CD14-positive monocyte (primary cell): ENCODE measurements at regions not wholly inside any gene's neighbourhood (a gene's known extent, or its start where the extent isn't known, plus 50 kb on each side); places are given as distances from the start of the nearest gene placed in this dataset.
A peak's percentile ranks its signal among the peaks of the same experiment; 100 is the strongest.
"Not testable (repeated sequence)": the region's sequence is repeated elsewhere in the genome, so short reads cannot be mapped to it uniquely, and the experiment has no call there.

Experiments used
- DNase-seq, 3 donors: peaks; one replicate each; pipeline ENCODE4 v3.0.0-alpha.2; 2011 to 2022
- H2AFZ ChIP-seq: 2 replicates; pipeline ENCODE4 v1.6.0; 2012; ENCODE audit warnings: mild to moderate bottlenecking, low read depth, low read length, inconsistent platforms; ENCODE audit not compliant: insufficient read depth, poor library complexity, severe bottlenecking
- H3K27ac ChIP-seq, 2 donors: 1 replicate in 1 of 2; 2 replicates in 1 of 2; pipeline ENCODE4 v1.5.1; 2012 to 2013; ENCODE audit warnings: low read length in 2 of 2, control low read depth in 1 of 2, inconsistent platforms in 1 of 2, low read depth in 1 of 2, mild to moderate bottlenecking in 1 of 2
- H3K27me3 ChIP-seq, 2 donors: one replicate each; pipeline versions ENCODE4 v1.6.0 to v1.6.1; 2011 to 2013; ENCODE audit warnings: low read length in 2 of 2; ENCODE audit not compliant: control insufficient read depth in 2 of 2, insufficient read depth in 2 of 2
- H3K36me3 ChIP-seq, 2 donors: replicated peaks in 1 of 2; 1 replicate in 1 of 2; 2 replicates in 1 of 2; pipeline versions ENCODE4 v1.5.1 to v1.6.1; 2012 to 2013; ENCODE audit warnings: low read length in 2 of 2, control low read depth in 1 of 2, inconsistent platforms in 1 of 2, mild to moderate bottlenecking in 1 of 2; ENCODE audit not compliant: insufficient read depth in 2 of 2, control insufficient read depth in 1 of 2
- H3K4me1 ChIP-seq, 2 donors: 1 replicate in 1 of 2; 2 replicates in 1 of 2; pipeline versions ENCODE4 v1.5.1 to v1.6.1; 2012 to 2013; ENCODE audit warnings: low read length in 2 of 2, control low read depth in 1 of 2, inconsistent platforms in 1 of 2, mild to moderate bottlenecking in 1 of 2, moderate library complexity in 1 of 2; ENCODE audit not compliant: insufficient read depth in 2 of 2, control insufficient read depth in 1 of 2
- H3K4me2 ChIP-seq: replicated peaks from 2 replicates; pipeline ENCODE3; 2012; ENCODE audit warnings: low read length, moderate library complexity, mild to moderate bottlenecking; ENCODE audit not compliant: poor library complexity, severe bottlenecking; ENCODE audit errors: extremely low read depth
- H3K4me3 ChIP-seq, 3 experiments: fragments of 200-600 bp in 1 of 3; sonication (generic) in 1 of 3; replicated peaks in 1 of 3; 1 replicate in 2 of 3; 2 replicates in 1 of 3; pipeline ENCODE4 v1.5.1; 2011 to 2013; ENCODE audit warnings: low read length in 3 of 3, mild to moderate bottlenecking in 3 of 3, control low read depth in 2 of 3, low read depth in 2 of 3, inconsistent platforms in 1 of 3, moderate library complexity in 1 of 3
- H3K79me2 ChIP-seq: 2 replicates; pipeline ENCODE4 v1.6.0; 2012; ENCODE audit warnings: mild to moderate bottlenecking, control low read depth, inconsistent platforms, low read length, moderate library complexity; ENCODE audit not compliant: insufficient read depth
- H3K9ac ChIP-seq: 2 replicates; pipeline ENCODE4 v1.6.0; 2017; ENCODE audit warnings: low read length, mild to moderate bottlenecking; ENCODE audit not compliant: insufficient read depth, poor library complexity, severe bottlenecking
- H3K9me3 ChIP-seq, 2 donors: replicated peaks in 1 of 2; 1 replicate in 1 of 2; 2 replicates in 1 of 2; pipeline versions ENCODE4 v1.5.1 to v1.6.1; 2012 to 2013; ENCODE audit warnings: low read length in 2 of 2, control low read depth in 1 of 2; ENCODE audit not compliant: control insufficient read depth in 1 of 2, insufficient read depth in 1 of 2
- H4K20me1 ChIP-seq: 2 replicates; pipeline ENCODE4 v1.6.0; 2012; ENCODE audit warnings: mild to moderate bottlenecking, low read length, control low read depth, moderate library complexity; ENCODE audit not compliant: insufficient read depth
- H3K27ac Mint-ChIP-seq, 7 donors: one replicate each; pipeline ENCODE4 v1.8.0; 2020; ENCODE audit warnings: mild to moderate bottlenecking in 7 of 7, mixed read lengths in 7 of 7, moderate library complexity in 6 of 7, inconsistent platforms in 2 of 7
- H3K27me3 Mint-ChIP-seq, 3 donors: one replicate each; pipeline ENCODE4 v1.8.0; 2021 to 2022; ENCODE audit warnings: low read depth in 3 of 3, mild to moderate bottlenecking in 3 of 3, mixed read lengths in 3 of 3, moderate library complexity in 3 of 3, inconsistent platforms in 1 of 3
- H3K36me3 Mint-ChIP-seq, 2 donors: one replicate each; pipeline ENCODE4 v1.8.0; 2020; ENCODE audit warnings: mixed read lengths in 2 of 2, inconsistent platforms in 1 of 2, mild to moderate bottlenecking in 1 of 2
- H3K4me1 Mint-ChIP-seq: one replicate; pipeline ENCODE4 v1.8.0; 2020; ENCODE audit warnings: mild to moderate bottlenecking, mixed read lengths
- H3K4me3 Mint-ChIP-seq, 2 donors: one replicate each; pipeline ENCODE4 v1.8.0; 2020; ENCODE audit warnings: mild to moderate bottlenecking in 2 of 2, mixed read lengths in 2 of 2, moderate library complexity in 1 of 2
- H3K9me3 Mint-ChIP-seq, 7 donors: one replicate each; pipeline ENCODE4 v1.8.0; 2020 to 2022; ENCODE audit warnings: mixed read lengths in 7 of 7, mild to moderate bottlenecking in 6 of 7, moderate library complexity in 6 of 7, inconsistent platforms in 2 of 7
- CTCF ChIP-seq: fragments of 200-600 bp; IDR thresholded peaks from one replicate; pipeline ENCODE4 v1.8.0; 2022; ENCODE audit warnings: antibody characterized with exemption, mild to moderate bottlenecking
- WGBS: methylation state at CpG from one replicate; pipeline ENCODE4 v1.1.5; 2013; ENCODE audit warnings: missing lambda C conversion rate; ENCODE audit not compliant: insufficient coverage; 5-methylcytosine and 5-hydroxymethylcytosine counted together
- intact Hi-C, 2 donors: fragments of 100-400 bp; cut with micrococcal nuclease; formaldehyde crosslinking; loops; one replicate each; pipeline versions ENCODE4 v1.15.0 to v1.15.1; 2023

GRCh38 chr2:175588213-175588612, 406.7 kb upstream of the ATP5MC3 start:
- H3K27ac Mint-ChIP-seq, H3K4me2 ChIP-seq, H3K27me3 ChIP-seq, intact Hi-C loops, H3K4me3 Mint-ChIP-seq, H3K9me3 Mint-ChIP-seq, H3K9ac ChIP-seq, H2AFZ ChIP-seq, H3K4me3 ChIP-seq, H3K27ac ChIP-seq, H3K79me2 ChIP-seq, DNase-seq, H3K9me3 ChIP-seq, H4K20me1 ChIP-seq, H3K36me3 ChIP-seq, H3K4me1 Mint-ChIP-seq, H3K36me3 Mint-ChIP-seq, H3K27me3 Mint-ChIP-seq, H3K4me1 ChIP-seq: not testable (repeated sequence)
- no CpG with 5 or more reads among the region's 1 CpG for WGBS

- no CpG with 5 or more reads among the region's 1 CpG for WGBS
These were observed 404.0 kb upstream of the ATP5MC3 start for GRCh38 chr2:175585496-175585895.

More at GRCh38 chr2:175585496-175585895, 404.0 kb upstream of the ATP5MC3 start:
- Mint-ChIP-seq H3K4me1 (peaks cover 4% of the 10 kb centered on the region), H3K4me3 (no peak overlapping the region), H3K9me3 (peaks cover 0 to 4% (median 1%) of the 10 kb centered on the region in 7 donors), H3K27ac (peak overlapping the region in 1 of 7 donors; percentile 7), H3K36me3 (no peaks in the 10 kb centered on the region), H3K27me3 (no peaks in the 10 kb centered on the region)
- H4K20me1 ChIP-seq, result no peaks in the 10 kb centered on the region
- no peak overlapping the region for H3K4me3 ChIP-seq
- no peak overlapping the region for H3K4me2 ChIP-seq
- H3K27me3 ChIP-seq, result no peaks in the 10 kb centered on the region
- H3K27ac ChIP-seq, result no peak overlapping the region
- no peak for DNase-seq
- H3K9me3 ChIP-seq, result no peaks in the 10 kb centered on the region
- H2AFZ ChIP-seq, result no peak overlapping the region
- H3K4me1 ChIP-seq, result peaks cover 3 to 4% of the 10 kb centered on the region in 2 donors
- H3K79me2 ChIP-seq, result no peaks in the 10 kb centered on the region
- no peaks in the 10 kb centered on the region for H3K36me3 ChIP-seq
- no peak for TF ChIP-seq CTCF
- intact Hi-C loops, result no loop called here
- no peak overlapping the region for H3K9ac ChIP-seq
